GM10266 (cell line): ENCODE measurements at regions not wholly inside any gene's neighbourhood (a gene's known extent, or its start where the extent isn't known, plus 50 kb on each side); places are given as distances from the start of the nearest gene placed in this dataset.

ENCODE experiments used
- DNase-seq: peaks from one replicate; pipeline ENCODE4 v3.0.0; 2012; ENCODE audit errors: extremely low spot score
- CTCF ChIP-seq: IDR thresholded peaks from 2 replicates; pipeline ENCODE4 v1.5.1; 2012; ENCODE audit warnings: mild to moderate bottlenecking, low read depth; ENCODE audit not compliant: control insufficient read depth, insufficient read depth; ENCODE audit errors: missing control alignments

- no peak for DNase-seq
These were observed 302.7 kb upstream of the RGMB start for GRCh38 chr5:98470747-98471146.

GRCh38 chr5:98471458-98471857 is 302.0 kb upstream of the RGMB start:
- TF ChIP-seq CTCF, result no peak
- DNase-seq, result no peak

More at GRCh38 chr5:98470747-98471146, 302.7 kb upstream of the RGMB start:
- TF ChIP-seq CTCF, result no peak

- TF ChIP-seq CTCF, result no peak
- DNase-seq, result no peak
These were observed 299.2 kb upstream of the RGMB start for GRCh38 chr5:98474216-98474615.

- no peak for TF ChIP-seq CTCF
- DNase-seq, result no peak
These were observed 298.7 kb upstream of the RGMB start for GRCh38 chr5:98474782-98475181.

GRCh38 chr5:98482321-98483300 is 290.9 kb upstream of the RGMB start:
- no peak for DNase-seq
- TF ChIP-seq CTCF, result no peak

- DNase-seq, result no peak
- TF ChIP-seq CTCF, result no peak
These were observed 290.2 kb upstream of the RGMB start for GRCh38 chr5:98483301-98483685.

GRCh38 chr5:98489021-98489420 is 284.4 kb upstream of the RGMB start:
- no peak for DNase-seq
- no peak for TF ChIP-seq CTCF
